Activated T-helper 1 cell treated with Interleukin-2 at 50 U/mL for 16 hours (primary cell): ENCODE measurements at regions not wholly inside any gene's neighbourhood (a gene's known extent, or its start where the extent isn't known, plus 50 kb on each side); places are given as distances from the start of the nearest gene placed in this dataset.

Source experiments
- DNase-seq: peaks from one replicate; pipeline ENCODE4 v3.0.0-alpha.2; 2020; ENCODE audit warnings: low read depth

DNA sequence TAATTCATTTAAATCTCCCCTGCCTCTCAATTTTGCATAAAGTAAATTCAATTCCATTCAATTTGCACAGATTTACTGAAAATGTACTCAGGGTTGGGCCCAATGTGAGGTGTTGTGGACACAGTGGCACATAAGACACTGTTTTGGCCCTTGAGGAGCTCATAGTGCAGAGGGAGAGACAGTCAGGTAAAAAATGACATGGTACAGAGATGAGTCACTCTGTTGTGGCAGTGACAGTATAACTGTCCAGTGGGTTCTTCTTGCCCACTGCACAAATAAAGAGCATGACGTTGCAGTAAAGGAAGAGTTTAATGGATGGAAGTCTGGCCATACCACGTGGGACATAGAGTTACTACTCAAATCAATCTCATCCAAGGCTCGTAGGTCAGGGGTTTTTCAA lies 400.3 kb upstream of the TRIB2 start:
- DNase-seq: no peak

DNA sequence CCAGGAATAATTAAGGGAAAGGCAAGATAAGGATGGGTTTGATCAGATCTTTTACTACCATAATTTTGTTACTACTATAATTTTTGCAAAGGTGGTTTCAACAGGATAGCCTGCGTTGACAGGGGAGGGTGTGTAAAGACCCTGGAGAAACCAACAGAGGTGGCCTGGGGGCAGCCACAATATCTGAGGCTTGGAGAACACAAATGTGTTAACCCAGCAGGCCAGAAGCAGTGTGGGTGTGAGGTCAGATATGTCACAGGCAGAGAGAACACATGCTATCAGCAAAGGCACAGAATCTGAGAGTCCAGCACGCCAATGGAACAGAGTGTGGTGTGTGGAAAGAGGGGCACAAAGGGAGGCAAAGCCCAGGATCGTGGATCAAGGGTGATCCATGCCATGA lies 399.4 kb upstream of the TRIB2 start:
- no peak for DNase-seq

DNA sequence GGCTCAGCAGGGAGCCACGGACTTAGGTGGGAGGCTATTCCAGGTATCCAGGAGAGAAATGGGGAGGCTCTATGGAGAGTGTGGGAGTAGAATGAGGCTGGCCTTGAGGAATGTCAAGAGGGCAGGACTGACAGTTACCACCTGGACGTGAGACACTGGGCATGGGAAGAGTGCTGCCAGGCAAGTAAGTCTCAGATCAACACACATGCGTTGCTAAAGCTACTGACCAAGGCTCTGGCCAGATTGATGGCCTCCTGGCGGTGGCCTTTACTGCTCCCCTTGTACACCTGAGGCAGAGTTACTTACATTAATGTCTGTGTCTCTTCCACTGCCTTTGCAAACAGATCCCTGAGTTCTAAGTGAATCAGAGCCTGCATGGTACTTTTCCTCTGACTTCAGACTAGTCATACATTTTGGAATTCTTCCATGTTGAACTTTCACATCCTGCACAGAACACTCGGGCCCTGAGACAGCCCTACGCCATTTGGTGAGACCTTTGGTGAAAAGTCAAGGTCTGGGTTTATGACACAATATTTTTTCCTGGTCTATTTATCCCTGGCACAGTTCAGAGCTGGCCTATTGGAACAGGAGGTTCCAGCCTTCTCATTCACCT lies 398.8 kb upstream of the TRIB2 start:
- DNase-seq: no peak

DNA sequence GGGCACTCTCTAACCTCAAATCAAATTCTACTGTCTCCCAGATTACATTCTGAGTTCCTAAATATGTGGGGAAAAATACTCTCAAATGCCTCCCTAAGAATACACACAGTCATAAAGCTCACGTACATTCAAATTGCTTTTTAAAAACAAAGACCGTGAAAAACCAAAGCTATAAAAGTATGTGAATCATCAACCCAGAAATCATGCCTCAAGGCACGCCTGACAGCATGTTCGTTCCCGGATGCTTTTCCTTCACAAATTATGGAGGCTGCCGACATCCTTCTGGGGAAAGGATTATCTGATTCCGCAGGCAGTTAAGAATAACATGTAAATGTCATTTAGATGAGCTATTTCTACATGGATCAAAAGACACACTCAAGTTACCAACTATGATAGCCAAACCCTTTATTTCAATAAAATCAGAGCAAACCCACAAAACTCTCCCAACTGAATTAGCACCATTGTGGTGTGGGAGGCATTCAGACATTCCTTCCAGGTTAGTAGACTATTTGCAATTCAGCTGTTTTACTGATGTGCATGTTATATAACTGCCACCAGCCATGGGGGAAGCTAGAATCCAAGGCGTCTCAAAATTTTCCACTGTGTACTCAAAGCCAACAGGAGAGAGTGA lies 398.2 kb upstream of the TRIB2 start:
- no peak for DNase-seq

DNA sequence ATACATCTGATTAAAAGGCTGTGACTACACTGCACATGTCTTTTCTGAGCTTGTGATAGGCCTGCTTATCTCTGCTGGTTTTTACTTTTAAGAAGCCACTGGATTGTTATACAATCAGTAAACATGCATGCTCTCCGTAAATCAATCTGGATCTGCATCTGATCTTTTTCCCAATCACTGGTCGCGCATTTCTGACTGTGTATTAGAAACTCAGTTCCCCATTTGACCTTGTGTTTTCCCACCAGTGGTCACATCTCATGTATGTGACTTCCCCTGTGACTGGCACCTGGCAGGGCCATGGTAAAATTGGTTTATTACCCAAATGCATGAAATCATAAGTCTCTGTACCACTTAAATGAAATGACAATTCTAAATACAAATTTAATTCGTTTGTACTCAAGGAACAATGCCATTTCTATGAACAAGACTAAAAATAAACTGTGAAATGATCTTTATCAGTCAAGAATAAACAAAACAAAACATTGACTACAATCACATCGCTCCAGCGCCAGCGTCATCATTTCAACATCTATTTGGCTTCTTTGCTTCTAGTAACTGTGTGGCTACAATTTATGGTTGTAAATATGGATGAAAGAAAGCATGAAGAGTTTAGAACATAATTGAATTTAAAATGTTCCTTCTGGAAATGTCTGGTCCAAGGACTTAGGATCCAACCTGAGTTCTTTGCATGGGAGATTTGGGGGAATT lies 396.6 kb upstream of the TRIB2 start:
- no peak for DNase-seq

DNA sequence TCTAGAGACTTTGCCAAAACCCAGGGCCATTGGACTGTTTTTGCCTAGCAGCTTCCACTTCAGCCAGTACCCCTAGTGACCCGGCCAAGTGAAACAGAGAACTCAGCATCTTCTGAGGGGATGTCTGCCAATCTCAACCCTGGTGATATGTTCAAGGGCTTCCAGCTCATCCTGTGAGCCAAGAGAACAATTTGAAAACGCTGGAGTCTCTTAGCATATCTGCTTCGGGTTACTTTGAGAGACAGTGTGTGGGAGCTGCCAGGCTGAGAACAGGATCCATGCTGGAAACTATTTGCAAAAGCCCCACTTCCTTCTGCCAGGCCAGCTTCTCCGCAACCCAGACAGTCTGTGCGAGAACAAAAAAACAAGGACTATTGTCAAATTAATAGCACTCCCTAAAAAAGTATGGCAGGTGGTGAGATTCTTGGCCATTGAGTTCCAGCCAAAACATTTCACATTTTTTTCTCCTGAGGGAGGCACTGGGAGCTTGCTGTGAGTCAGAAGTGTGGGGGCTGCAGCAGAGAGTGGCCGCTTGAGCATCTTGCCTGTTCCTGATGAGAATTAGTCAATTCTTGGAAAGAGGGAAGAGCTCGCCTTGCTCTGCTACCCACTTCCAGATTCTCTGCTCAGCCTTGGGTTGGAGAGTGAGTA lies 395.6 kb upstream of the TRIB2 start:
- DNase-seq: no peak

DNA sequence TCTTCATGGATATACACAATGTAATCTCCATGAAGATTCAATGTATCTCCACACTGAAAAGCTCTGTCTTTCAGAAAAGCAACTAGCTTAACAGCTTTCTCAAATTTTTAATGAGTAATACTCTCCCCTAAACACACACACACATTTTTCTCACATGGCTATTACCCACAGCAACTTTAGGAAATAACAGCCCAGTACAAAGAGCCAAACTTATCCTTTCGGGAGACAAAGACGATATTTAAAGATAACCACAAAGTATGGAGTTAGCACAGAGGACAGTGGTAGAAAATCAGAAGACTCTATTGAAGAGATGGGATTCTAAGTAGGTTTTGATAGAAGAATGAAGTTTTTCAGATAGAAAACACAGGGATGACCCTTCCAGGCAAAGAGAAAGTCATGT lies 394.9 kb upstream of the TRIB2 start:
- DNase-seq: no peak

DNA sequence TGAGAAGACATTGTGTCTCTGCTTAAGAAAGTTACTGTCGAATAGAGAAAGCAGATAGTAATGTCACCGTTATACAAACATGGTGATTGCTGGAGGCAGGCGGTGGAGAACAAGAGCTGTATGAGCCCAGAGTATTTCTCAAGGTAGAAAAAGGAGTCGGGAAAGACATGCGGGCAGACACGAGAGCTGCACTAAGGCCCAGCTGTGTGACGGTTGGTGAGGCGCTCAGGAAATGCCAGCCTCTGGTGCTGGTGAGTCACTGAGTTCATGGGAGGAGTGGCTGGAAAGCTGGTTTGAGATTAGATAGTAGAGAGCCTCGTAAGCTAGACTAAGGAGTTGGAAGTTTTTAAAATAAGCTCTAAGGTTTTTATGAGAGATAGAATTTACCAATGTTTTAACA lies 390.9 kb upstream of the TRIB2 start:
- DNase-seq: no peak

DNA sequence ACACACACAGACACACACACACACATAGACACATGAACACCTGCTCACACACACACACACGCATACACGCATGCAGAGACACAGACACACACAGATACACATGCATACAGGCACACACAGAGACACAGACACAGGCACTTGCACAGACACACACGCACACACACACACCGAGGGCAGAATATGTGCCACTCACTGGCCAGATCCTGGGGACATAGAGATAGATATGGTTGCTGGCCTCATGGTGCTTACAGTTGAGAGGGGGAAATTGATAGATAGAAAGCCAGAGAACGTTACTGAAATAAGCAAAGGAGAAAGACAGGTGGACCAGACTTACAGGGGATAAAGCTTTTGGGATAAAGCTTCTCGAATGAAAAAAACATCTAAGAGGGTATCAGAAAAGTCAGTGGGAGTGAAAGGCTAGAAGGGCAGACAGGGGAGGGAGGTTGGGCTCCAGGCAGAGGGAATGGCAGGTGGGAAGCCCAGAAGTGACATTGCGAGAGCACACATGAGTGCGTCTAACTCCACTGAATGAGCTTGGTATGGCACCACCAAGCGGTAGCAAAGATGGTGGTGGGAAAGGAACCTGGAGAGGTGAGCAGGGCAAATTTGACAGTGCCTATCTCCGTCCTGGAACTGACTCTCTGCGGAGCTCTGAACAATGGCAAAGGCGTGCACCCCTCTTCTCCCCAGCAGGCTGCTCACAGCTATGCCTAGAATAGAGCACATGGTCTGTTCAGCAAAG lies 390.1 kb upstream of the TRIB2 start:
- DNase-seq: no peak

DNA sequence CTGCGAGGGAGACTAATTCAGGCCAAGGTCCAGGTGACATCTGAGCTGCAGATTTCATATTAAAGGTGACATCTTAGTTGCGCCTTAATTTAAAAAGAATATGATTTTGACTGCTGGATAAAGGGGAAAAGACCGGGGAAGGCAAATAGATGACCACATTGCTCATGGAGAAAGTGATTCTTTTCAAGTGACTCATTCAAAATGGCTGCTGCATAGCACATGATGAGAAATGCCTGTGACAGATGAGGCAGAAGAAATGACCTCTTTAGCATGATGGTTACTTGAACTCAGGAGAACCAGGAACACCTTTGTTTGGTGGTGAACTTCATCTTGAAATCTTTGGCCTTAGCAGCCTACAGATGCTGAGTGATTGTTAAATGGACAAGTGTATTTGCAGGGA lies 385.8 kb upstream of the TRIB2 start:
- DNase-seq: no peak

DNA sequence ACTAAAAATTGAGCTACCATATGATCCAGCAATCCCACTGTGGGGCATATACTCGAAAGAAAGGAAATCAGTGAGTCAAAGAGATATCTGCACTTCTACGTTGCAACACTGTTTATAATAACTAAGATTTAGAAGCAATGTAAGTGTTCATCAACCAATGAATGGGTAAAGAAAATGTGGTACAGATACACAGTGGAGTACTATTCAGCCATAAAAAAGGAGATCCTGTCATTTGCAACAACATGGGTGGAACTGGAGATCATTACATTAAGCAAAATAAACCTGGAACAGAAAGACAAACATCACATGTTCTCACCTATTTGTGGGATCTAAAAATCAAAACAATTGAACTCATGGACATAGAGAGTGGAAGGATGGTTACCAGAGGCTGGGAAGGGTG lies 385.0 kb upstream of the TRIB2 start:
- no peak for DNase-seq

DNA sequence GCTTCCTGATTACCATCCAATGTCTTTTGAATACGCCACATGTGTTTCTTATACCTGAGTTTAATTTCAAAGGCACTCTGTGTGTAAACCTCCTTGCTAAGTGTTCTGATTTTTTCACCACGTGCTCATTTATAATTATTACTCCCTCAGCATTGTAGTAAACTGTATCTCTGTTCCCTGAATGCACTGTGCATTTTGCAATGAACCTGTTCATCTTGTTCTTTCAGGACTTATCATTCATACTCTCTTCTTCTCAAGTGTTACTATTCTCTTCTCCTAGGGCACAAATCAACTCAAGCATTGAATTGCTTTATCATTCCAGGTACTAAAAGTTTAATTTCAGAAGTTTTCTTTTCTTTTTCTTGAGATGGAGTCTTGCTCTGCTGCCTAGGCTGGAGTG lies 383.4 kb upstream of the TRIB2 start:
- no peak for DNase-seq

DNA sequence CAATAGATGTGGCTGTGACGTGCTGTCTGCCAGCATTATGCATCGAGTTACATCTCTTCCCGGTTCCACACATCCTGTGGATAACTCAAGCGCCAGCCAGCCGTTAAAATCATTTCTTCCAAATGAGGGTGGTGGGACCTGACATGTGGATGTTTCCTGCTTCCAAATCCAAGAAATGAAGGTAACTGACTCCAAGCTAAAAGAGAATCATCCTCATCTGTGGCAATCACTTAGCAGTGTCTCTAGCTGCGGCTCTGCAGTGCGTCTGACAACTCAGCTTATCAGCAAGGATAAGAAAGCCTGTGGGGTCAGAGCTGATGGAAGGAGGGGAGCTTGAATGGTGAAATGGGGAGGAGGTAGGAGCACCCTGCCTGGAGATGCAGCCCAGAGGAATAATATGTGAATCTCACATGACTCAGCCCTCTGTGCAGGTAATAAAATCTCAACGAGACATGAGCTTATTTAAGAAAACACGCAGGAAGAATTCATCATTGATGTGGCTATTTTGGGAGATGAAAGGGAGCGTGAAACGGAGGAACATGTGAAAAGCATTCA lies 382.2 kb upstream of the TRIB2 start:
- DNase-seq: no peak

DNA sequence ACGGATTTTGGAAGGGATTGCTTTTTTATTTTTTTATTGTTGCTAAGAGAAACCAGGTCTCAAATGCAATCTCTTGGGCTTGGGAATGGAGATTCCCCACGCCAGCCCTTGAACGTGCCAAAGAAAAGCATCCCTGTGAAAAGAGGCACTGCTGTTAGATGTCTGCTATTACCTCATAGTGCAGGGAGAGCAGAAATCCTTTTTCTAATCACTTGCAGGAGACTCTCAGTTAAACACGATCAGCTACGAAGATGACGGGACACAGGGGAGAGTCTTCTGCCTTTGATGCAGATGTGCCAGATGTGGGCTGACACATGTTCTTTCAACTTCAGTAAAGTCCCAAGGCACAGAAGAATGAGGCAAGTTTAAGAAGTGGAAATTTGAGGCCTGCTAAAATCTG lies 381.6 kb upstream of the TRIB2 start:
- no peak for DNase-seq

DNA sequence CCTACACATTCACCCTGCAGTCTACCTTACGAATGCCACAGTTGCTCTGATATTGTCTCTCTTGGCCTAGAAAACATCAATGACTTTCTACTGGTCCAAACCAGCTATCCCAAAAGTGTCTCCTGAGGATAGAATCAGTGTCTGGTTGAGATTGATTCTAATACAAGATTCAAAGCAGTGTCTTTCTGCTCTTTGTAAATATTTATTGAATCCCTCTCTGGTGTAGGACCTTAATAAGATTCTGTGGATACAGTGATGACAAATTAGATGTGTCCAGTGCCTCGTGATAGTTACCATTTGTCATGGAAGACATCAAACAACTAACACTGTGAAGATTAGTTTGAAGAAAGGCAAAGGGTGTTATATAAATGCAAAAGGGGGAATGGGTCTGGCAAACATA lies 380.7 kb upstream of the TRIB2 start:
- DNase-seq: no peak

DNA sequence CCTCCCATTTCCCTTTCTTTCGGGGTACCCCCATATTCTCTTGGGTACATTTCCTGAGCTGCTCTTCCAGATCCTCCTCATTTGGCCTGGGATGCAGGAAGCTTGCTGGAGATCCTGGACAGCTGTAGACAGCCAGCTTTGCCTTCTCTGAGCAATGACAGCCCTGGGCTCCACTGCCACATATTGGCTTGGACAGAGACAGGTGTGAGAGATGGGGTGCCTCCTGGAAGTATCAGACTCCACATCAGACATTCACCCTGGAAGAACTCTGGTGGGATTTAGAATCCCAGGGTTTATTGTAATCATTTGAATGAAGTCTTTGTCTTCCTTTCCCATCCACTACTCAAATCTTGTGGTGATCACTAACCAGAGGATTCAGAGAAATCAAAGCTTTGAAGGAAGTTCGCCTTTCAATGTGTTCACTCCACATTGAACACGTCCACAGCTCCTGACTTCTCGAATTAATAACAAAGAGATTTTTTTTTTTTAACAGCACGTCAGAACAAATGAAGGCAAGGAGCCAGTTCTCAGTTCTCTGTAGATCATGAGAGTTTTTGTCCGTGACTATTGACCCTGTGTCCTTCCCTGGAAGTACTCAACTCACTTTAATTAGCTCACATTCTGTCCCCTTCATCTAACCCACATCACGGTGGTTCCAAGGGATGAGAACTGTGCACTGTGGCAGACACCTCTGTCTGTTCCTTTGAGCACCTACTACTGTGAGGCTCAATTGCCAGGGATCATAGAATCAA lies 377.6 kb upstream of the TRIB2 start:
- no peak for DNase-seq

DNA sequence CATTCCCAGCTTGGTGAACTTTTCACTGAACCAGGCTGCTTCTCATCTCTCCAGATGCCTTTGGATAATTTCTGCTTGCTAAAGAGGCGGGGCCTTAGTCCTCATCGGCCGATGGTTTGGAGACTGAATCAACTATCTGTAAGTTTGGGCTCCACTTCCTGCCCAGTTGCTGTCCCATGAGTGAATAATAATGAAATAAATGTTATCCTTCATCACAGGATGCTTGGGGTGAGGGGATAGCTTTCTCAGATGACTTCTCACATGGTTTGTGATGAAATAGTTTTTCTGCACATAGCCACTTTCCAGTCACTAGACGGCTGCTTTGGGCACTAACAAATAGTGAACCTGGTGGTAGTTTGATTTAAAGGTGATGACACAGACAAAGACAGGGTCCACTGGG lies 376.6 kb upstream of the TRIB2 start:
- DNase-seq: no peak

DNA sequence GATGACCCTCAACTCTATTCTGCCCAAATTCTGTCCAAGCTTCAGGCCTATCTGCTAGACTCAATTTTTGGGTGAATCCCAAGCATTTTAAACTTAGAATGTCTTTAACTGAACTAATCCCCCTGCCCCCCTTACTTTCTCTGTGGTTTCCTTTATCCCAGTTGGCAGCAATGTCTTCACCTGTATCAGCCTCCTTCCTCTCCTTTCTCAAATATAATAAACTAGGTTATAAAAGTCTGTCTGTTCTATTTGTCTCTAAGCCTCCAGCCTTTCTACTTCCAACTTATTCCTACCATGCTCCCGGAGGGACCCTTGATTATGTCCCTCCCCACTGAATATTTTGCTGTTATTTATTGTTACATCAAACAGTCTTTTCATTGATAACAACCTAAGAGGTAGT lies 375.5 kb upstream of the TRIB2 start:
- DNase-seq: no peak

DNA sequence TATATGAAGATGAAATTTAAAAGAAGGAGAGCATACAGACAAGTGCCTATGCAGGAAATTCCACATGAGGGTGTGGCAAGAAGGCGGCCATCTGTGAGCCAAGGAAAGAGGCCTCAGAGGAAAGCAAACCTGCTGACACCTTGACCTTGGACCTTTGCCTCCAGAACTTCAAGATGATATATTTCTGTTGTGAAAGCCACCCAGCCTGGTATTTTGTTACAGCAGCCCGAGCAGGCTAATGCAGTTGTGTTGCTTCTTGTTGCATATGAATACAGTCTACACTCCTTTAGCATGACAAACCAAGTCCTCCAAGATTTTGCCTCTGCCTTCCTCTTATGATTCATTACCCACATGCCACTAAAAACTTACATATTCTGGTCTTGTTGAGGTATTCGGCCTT lies 374.8 kb upstream of the TRIB2 start:
- DNase-seq: no peak

DNA sequence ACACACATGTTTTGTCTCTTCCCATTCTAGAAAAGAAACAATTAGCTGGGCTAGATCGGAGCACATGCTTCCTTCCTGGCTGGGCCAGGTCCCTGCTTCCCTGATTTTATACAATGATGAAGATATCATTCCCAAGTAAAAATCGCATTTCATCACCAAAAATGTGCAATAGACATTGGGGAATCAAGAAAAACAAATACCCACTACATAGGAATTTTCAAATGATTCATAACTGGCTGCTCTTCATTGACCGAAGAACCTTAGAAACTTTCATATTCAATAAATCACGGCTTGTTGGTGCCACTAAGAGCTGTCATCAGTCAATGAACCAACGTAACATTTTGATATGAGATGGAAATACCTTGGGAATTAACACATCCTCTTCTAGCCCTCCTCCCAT lies 373.6 kb upstream of the TRIB2 start:
- no peak for DNase-seq

DNA sequence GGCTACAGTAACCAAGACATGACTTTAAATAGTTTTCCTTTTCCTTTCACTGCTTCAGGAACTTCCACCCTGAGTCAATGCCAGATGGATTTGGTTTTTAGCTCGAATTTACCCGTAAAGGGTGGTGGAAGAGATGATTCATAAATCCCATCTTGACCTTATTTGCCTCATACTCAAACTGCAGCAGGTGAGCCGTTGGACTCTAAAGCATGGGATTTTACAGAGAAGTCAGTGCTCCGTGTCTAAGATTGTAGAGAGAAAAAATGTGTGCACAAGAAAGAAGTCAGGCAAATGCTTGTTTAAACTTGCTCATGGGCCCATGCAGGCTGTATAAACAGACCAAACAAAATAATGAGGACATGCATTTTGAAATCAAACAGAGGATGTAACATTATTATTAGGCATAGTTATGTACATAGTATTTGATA lies 369.7 kb upstream of the TRIB2 start:
- DNase-seq: no peak

DNA sequence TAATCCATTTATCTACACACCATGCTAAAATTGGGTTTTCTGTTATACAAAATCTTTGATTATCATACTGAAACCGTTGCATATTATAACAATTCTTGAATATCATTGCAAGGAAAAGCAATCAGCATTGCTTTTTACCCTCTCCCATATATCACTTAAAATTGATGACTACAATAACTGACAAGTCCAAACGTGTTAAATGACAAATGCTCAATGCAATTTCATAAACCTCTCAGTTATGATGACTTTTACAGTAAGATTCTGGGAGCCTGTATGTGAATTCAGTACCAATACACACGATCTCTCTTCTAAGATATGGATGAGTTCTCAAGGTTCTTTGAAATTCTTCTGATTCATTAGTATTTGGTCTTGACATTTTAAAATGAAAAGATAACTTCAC lies 368.5 kb upstream of the TRIB2 start:
- no peak for DNase-seq
